ENCODE measurements at regions not wholly inside any gene's neighbourhood (a gene's known extent, or its start where the extent isn't known, plus 50 kb on each side); places are given as distances from the start of the nearest gene placed in this dataset.
"Not testable (repeated sequence)": the region's sequence is repeated elsewhere in the genome, so short reads cannot be mapped to it uniquely, and the experiment has no call there.

- DNase-seq: no peak
These were observed 67.2 kb upstream of the ZNF527 start for GRCh38 chr19:37303591-37304171.

GRCh38 chr19:37304190-37304883 is 66.6 kb upstream of the ZNF527 start:
- DNase-seq: peak; percentile 84

- DNase-seq: no peak
These were observed 66.0 kb upstream of the ZNF527 start for GRCh38 chr19:37304884-37305255.

- no peak for DNase-seq
These were observed 64.4 kb upstream of the ZNF527 start for GRCh38 chr19:37306383-37306963.

GRCh38 chr19:37309834-37310575 is 60.9 kb upstream of the ZNF527 start:
- peak; percentile 63 for DNase-seq

GRCh38 chr19:37312531-37313334 is 58.2 kb upstream of the ZNF527 start:
- DNase-seq: peak; percentile 85

- peak; percentile 49 for DNase-seq
These were observed 57.6 kb upstream of the ZNF527 start for GRCh38 chr19:37313335-37313627.

GRCh38 chr19:37317403-37318209 is 53.3 kb upstream of the ZNF527 start:
- peak; percentile 99 for DNase-seq

- DNase-seq: not testable (repeated sequence)
These were observed 49.9 kb upstream of the ZNF527 start for GRCh38 chr19:37320988-37321387.

Measured in DMS53 (cell line).